GM12891 (cell line): ENCODE measurements at regions not wholly inside any gene's neighbourhood (a gene's known extent, or its start where the extent isn't known, plus 50 kb on each side); places are given as distances from the start of the nearest gene placed in this dataset.

Source experiments
- POLR2A ChIP-seq: IDR thresholded peaks from 2 replicates; pipeline ENCODE4 v1.6.1; 2011; ENCODE audit warnings: low read depth, low read length, control low read depth
- POU2F2 ChIP-seq: IDR thresholded peaks from 2 replicates; pipeline ENCODE4 v1.6.1; 2011; ENCODE audit warnings: low read depth, mild to moderate bottlenecking, control low read depth, low read length, moderate library complexity
- SPI1 ChIP-seq: IDR thresholded peaks from 2 replicates; pipeline ENCODE4 v1.6.1; 2011; ENCODE audit warnings: low read depth, low read length, control low read depth

GRCh38 chr12:92605621-92606170 is 97.1 kb upstream of the PLEKHG7 start:
- no peak for TF ChIP-seq POU2F2
- no peak for TF ChIP-seq POLR2A
- no peak for TF ChIP-seq SPI1
